Peyer's patch (tissue), 4 donors: ENCODE measurements at regions not wholly inside any gene's neighbourhood (a gene's known extent, or its start where the extent isn't known, plus 50 kb on each side); places are given as distances from the start of the nearest gene placed in this dataset.

ENCODE experiments used
- DNase-seq, 3 donors: peaks; one replicate each; pipeline ENCODE4 v3.0.0-alpha.2; 2017 to 2019
- H3K27ac ChIP-seq, 4 donors: fragments of 200-600 bp; sonication (generic); one replicate each; pipeline ENCODE4 v1.5.1; 2016 to 2019
- H3K27me3 ChIP-seq, 2 donors: fragments of 200-600 bp; sonication (generic); one replicate each; pipeline ENCODE4 v1.5.1; 2019
- H3K36me3 ChIP-seq, 3 donors: fragments of 200-600 bp; sonication (generic); one replicate each; pipeline ENCODE4 v1.5.1; 2016 to 2019
- H3K4me1 ChIP-seq, 4 donors: fragments of 200-600 bp; sonication (generic); one replicate each; pipeline ENCODE4 v1.5.1; 2016 to 2019
- H3K4me3 ChIP-seq, 4 donors: fragments of 200-600 bp; sonication (generic); 1 replicate in 3 of 4; 2 replicates in 1 of 4; pipeline ENCODE4 v1.5.1; 2016 to 2019; ENCODE audit warnings: mild to moderate bottlenecking in 1 of 4
- H3K9me3 ChIP-seq, 4 donors: fragments of 200-600 bp; sonication (generic); one replicate each; pipeline ENCODE4 v1.5.1; 2016 to 2019; ENCODE audit warnings: mild to moderate bottlenecking in 1 of 4
- POLR2A ChIP-seq, 2 donors: fragments of 450-650 bp; IDR thresholded peaks; one replicate each; pipeline ENCODE4 v1.5.1; 2017; ENCODE audit warnings: antibody characterized with exemption in 2 of 2, mild to moderate bottlenecking in 2 of 2, moderate library complexity in 2 of 2
- TF ChIP-seq, protein P1 (sequence below), 6 experiments: fragments of 450-650 bp in 4 of 6; fragments of 200-600 bp in 2 of 6; sonication (generic) in 1 of 6; IDR thresholded peaks; one replicate each; pipeline ENCODE4 v1.5.1; 2017 to 2019; ENCODE audit warnings: antibody characterized with exemption in 6 of 6, mild to moderate bottlenecking in 3 of 6, moderate library complexity in 1 of 6

DNA sequence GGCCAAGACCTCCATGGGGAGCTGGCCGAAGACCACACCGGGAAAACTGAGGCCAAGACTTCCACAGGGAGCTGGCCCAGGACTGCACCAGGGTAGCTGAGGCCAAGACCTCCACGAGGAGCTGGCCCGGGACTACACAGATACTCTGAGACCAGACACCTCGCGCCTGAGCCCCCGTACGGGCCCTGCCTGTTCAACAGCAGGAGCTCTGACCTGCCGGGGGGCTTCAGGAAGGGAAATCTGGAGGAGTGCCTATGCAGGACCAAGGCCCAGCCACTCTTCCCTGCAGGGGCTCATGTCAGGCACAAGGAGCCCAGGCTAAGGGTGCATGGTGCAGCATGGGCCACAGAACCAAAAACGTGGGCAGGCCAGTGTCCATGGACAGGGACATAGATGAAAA is 151.6 kb downstream of the TMEM18 start:
- Histone ChIP-seq H3K4me1 (no peaks in the 10 kb centered on the region), H3K27me3 (no peaks in the 10 kb centered on the region), H3K36me3 (no peaks in the 10 kb centered on the region), H3K9me3 (no peaks in the 10 kb centered on the region), H3K27ac (no peak overlapping the region), H3K4me3 (no peak overlapping the region)
- no peak for DNase-seq
- TF ChIP-seq, protein P1, sequence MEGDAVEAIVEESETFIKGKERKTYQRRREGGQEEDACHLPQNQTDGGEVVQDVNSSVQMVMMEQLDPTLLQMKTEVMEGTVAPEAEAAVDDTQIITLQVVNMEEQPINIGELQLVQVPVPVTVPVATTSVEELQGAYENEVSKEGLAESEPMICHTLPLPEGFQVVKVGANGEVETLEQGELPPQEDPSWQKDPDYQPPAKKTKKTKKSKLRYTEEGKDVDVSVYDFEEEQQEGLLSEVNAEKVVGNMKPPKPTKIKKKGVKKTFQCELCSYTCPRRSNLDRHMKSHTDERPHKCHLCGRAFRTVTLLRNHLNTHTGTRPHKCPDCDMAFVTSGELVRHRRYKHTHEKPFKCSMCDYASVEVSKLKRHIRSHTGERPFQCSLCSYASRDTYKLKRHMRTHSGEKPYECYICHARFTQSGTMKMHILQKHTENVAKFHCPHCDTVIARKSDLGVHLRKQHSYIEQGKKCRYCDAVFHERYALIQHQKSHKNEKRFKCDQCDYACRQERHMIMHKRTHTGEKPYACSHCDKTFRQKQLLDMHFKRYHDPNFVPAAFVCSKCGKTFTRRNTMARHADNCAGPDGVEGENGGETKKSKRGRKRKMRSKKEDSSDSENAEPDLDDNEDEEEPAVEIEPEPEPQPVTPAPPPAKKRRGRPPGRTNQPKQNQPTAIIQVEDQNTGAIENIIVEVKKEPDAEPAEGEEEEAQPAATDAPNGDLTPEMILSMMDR (IDR thresholded peaks at IDR 0.05), result no peak
- no peak for TF ChIP-seq POLR2A (IDR thresholded peaks at IDR 0.05)

DNA sequence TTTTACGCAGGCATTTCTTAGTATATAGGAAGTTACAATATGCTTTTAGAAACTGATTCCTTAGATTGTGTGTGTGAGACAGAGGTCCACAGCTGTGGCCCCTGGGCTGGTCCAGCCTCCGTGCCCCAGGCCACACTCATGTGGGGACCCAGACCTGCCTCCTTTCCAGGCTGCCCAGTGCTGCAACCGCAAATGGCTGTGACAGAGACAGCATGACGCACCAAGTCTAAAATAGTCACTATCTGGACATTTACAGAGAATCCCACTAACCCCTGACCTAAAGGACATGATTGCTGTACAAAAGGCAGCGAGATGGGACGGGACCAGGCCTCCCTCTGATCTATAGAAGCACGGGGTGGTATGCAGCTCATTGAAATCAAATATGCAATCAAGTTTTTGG is 152.2 kb downstream of the TMEM18 start:
- H3K27ac ChIP-seq, result no peak overlapping the region
- H3K36me3 ChIP-seq, result no peaks in the 10 kb centered on the region
- H3K9me3 ChIP-seq, result no peaks in the 10 kb centered on the region
- H3K4me1 ChIP-seq, result no peaks in the 10 kb centered on the region
- H3K27me3 ChIP-seq, result no peaks in the 10 kb centered on the region
- no peak overlapping the region for H3K4me3 ChIP-seq
- TF ChIP-seq, protein P1 (IDR thresholded peaks at IDR 0.05), result no peak
- TF ChIP-seq POLR2A (IDR thresholded peaks at IDR 0.05), result no peak
- DNase-seq, result no peak

DNA sequence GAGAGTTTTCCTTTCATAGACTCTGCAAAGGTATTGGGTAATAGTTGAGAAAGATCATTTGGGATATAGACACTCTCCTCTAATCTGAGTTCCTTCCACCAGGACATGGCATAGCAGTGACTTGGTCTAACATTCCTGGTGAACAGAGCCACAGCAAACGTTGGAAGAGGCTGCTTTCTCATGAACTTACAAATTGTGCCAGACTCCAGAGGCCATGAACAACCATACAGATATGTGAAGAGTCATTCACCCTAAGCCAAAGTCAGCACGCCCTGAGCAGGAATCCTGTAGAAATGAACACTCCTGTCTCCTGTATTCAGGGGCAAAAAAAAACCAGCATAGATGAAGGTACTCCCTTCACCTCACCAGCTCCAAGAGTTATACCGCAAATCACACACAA is 152.8 kb downstream of the TMEM18 start:
- no peak for TF ChIP-seq POLR2A (IDR thresholded peaks at IDR 0.05)
- TF ChIP-seq, protein P1 (IDR thresholded peaks at IDR 0.05), result no peak
- Histone ChIP-seq H3K4me1 (no peaks in the 10 kb centered on the region), H3K27me3 (no peaks in the 10 kb centered on the region), H3K9me3 (no peaks in the 10 kb centered on the region), H3K27ac (no peak overlapping the region), H3K36me3 (no peaks in the 10 kb centered on the region), H3K4me3 (no peak overlapping the region)
- DNase-seq, result no peak

DNA sequence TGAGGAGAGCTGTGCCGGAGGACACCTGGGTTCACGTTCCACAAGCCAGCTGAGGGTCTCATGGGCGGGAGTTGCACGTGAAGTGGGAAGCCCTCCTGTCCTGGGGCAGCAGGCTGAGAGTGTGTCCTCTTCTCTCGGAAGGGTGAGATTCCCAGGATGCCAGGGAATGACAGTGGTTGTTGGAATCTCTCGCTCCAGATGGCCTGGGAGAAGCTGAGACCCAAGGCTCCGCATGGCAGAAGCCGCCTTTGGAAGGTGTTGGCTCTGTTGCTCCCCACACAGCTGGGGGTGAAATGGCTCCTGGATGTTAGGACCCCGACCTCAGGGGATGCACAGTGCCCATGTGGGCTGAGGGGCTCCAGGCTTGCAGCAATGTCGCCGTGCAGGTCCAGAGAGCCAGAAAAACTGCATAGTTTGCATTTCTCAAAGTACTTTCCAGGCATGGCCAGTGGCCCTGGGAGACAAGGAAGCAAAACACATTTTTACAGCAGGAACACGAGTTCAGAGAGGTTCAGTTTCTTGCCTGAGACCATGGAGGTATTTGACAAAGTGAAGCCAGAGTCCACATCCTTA is 153.4 kb downstream of the TMEM18 start:
- no peak for DNase-seq
- no peak for TF ChIP-seq POLR2A (IDR thresholded peaks at IDR 0.05)
- TF ChIP-seq, protein P1 (IDR thresholded peaks at IDR 0.05), result no peak
- no peaks in the 10 kb centered on the region for H3K36me3 ChIP-seq
- no peak overlapping the region for H3K27ac ChIP-seq
- no peaks in the 10 kb centered on the region for H3K27me3 ChIP-seq
- H3K4me1 ChIP-seq, result no peaks in the 10 kb centered on the region
- no peak overlapping the region for H3K4me3 ChIP-seq
- H3K9me3 ChIP-seq, result no peaks in the 10 kb centered on the region

DNA sequence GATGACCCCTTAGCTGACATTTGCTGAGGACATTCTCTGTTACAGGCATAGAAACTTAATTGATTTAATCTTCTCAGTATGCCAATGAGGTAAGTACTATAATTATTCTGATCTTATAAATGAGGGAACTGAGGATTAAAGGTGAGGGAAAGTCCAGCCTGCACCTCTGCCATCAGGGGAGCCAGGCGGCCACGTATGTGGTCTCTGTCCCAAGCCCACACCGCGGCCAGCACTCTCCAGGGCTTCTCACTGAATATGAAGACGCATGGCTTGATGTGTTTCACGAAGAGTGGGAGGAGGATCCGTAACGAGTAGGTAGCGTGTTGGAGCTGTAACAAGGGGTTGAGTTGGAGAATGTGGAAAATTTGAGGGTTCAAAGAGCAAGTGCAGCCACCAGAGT is 154.4 kb downstream of the TMEM18 start:
- Histone ChIP-seq H3K9me3 (no peaks in the 10 kb centered on the region), H3K36me3 (no peaks in the 10 kb centered on the region), H3K27me3 (no peaks in the 10 kb centered on the region), H3K27ac (no peak overlapping the region), H3K4me1 (no peaks in the 10 kb centered on the region), H3K4me3 (no peak overlapping the region)
- DNase-seq, result no peak
- TF ChIP-seq POLR2A (IDR thresholded peaks at IDR 0.05), result no peak
- TF ChIP-seq, protein P1 (IDR thresholded peaks at IDR 0.05), result no peak
